ENCODE measurements at regions not wholly inside any gene's neighbourhood (a gene's known extent, or its start where the extent isn't known, plus 50 kb on each side); places are given as distances from the start of the nearest gene placed in this dataset.

- TF ChIP-seq CTCF (IDR thresholded peaks at IDR 0.05) = no peak
- TF ChIP-seq POLR2A (IDR thresholded peaks at IDR 0.05) = no peak
These were observed 108.8 kb downstream of the ARL5B start for GRCh38 chr10:18767981-18768380.

All from heart left ventricle (tissue), 13 donors.